GM19395 (cell line): ENCODE measurements at regions not wholly inside any gene's neighbourhood (a gene's known extent, or its start where the extent isn't known, plus 50 kb on each side); places are given as distances from the start of the nearest gene placed in this dataset.
"Not testable (repeated sequence)": the region's sequence is repeated elsewhere in the genome, so short reads cannot be mapped to it uniquely, and the experiment has no call there.

Experiments used
- ATAC-seq: cut with Tn5 transposase; IDR thresholded peaks from one replicate; pipeline ENCODE4 v1.9.1; 2021; ENCODE audit warnings: mild to moderate bottlenecking, moderate library complexity; ENCODE audit not compliant: unreplicated experiment

GRCh38 chr5:125691738-125692530, 731.3 kb upstream of the GRAMD2B start:
- ATAC-seq: not testable (repeated sequence)

DNA sequence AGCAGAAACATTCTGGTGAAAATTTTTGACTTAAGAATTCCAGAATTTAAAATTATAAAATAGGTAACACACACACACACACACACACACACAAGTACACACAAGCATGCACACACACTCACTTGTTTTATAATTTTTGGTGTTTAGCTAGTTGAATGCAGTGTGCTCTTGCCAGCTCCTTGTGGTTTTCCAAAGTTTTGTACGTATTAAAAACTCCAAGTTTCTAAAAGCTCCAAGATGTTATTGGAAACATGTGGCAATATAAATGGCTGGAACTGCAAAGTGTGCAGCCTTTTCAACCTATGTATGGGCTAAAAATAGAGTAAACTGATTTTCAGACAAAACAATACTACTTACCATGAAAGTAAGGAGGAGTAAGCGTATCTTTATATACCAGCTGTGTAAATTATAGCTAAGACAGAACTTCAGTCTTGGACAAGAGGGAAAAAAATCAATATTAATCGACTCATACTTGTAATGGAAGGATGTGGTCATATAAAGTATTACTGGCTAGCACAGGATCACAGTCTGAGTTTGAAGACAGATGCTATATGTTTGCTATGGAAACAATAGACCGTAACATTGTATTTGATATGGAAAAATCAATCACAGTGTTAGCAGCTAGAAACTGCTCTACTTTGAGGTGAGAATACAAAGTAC, 727.1 kb upstream of the GRAMD2B start:
- no peak for ATAC-seq

- no peak for ATAC-seq
These were observed 726.4 kb upstream of the GRAMD2B start for GRCh38 chr5:125696762-125697161.

DNA sequence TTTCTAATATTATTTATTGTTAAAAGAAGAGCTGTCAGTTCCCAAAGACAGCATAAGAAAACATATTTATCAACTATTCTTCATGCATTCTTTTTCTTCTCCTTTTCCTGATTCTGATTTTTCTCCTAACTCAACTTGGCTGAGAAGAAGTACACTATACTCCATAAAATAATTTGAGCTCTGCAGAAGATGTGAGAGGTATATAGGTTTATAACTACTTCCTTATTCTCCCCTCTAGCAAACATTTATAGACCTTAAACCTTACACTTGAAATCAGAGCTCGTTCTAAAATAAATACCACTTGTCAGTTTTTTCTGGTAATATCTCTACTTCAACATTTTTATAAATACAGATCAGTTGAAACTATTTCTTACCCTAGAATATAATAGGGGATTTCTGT, 724.8 kb upstream of the GRAMD2B start:
- ATAC-seq: no peak

- ATAC-seq: no peak
These were observed 723.3 kb upstream of the GRAMD2B start for GRCh38 chr5:125699860-125700259.

DNA sequence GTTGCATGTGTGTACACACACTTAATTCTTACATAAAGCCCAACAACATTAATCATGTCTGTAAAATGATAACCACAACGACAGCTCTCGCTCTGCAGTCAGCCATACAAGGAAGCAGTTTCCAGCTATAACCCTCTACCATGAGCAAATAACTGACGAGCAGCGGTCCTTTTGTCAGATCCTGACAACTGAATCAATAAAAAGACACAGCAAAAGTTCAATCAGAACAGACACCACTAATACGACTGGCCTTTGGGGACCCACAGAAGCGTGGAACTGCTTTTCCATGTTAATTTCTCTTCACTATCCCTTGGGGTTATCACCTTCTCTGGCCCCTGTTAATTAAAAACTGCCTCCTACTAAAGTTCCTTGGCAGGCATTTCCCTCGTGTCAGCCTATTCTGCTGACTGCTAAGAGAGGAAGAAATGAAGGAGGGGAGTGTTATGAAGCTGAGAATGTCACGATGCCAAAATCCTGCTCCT, 722.8 kb upstream of the GRAMD2B start:
- ATAC-seq: no peak

DNA sequence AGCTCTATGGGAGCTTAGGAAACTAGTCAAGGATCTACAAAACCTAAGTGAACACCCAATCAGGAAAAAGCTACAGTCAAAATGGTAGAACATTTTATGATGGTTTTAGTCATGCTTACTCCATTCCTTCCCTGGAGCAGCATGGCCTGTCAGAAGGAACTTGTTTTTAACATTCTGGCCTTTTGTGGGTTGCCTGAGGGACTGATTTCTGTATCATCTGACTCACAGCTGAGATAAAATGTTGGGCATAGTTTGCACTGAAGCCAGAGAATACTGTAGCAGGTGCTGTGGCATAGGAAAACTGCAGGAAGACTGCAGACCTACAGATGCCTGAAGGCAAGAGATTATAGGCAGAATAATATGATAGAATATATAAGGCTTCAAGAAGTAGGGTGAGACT, 719.6 kb upstream of the GRAMD2B start:
- no peak for ATAC-seq

- no peak for ATAC-seq
These were observed 718.3 kb upstream of the GRAMD2B start for GRCh38 chr5:125704888-125705287.

- no peak for ATAC-seq
These were observed 714.6 kb upstream of the GRAMD2B start for GRCh38 chr5:125708583-125708982.

- ATAC-seq: no peak
These were observed 712.5 kb upstream of the GRAMD2B start for GRCh38 chr5:125710745-125711144.

GRCh38 chr5:125712397-125712796, 710.8 kb upstream of the GRAMD2B start:
- no peak for ATAC-seq

DNA sequence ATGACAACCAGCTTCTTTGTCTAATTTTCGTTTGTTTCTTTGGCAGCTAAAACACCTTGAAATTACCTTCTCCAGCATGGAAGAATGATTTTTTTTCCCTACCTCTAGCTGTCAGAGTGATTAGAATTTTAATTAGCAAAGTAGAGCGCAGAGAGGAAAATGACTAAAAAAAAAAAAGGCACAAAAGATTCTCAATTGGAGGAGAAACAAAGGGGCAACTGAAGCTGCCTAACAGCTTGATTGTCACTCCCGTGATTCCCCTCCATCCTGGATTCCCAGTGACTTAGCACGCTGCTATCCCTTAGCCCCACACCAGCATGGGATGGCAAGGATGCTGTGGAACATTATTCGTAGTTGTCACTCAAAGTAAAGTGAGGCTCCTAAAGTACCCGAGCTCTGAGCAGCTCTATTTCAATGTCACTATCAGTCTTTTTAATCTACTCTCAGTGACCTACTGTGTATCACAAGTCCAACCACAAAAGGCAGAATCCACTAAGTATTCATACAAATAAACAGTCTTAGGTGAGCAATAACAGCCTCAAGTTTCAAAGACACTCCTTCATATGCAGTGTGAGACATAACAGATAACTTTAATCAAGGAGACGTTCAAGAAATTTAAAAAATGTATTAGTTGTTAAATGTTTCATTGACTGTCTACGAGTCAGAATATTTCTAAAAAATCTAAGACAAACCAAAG, 710.0 kb upstream of the GRAMD2B start:
- ATAC-seq: no peak

DNA sequence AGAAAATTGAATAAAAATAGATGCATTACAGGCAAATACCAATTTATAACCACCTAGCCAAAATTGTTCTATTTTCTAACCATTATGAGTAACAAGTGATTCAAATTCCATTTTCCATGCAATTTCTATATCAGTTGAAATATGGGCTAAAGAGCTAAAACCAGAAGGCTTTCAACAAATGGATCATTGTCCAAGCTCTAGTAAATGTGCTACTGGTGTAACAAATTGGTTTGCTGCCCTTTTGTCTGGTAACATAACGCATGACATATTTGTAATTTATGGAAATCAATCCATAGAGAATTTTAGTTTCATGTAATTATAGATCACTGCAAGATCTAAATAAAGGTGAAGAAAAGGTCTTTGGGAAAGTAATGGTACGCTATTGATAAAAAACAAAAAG, 708.0 kb upstream of the GRAMD2B start:
- ATAC-seq: no peak

GRCh38 chr5:125717209-125717608, 706.0 kb upstream of the GRAMD2B start:
- ATAC-seq: no peak

GRCh38 chr5:125719681-125720347, 703.4 kb upstream of the GRAMD2B start:
- no peak for ATAC-seq

GRCh38 chr5:125720348-125720685, 702.9 kb upstream of the GRAMD2B start:
- ATAC-seq: no peak

DNA sequence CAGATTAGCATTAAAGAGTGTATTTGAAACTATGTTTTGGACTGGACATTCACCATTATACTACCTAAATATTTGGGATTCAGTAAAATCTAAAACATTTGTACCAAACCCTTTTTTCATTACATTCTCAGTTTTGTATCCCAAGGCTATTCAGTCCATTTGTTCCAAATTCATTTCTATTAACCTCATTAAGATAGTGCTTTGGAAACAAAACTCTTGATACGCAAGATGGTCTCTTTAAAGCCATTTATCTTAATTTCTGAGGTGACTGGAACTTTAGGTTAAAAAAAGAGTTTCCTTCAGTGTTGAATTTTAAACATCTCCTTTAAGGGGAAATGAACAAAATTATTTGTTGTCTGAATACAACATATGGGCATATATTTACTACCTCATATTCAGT, 702.5 kb upstream of the GRAMD2B start:
- no peak for ATAC-seq

GRCh38 chr5:125722550-125722949, 700.7 kb upstream of the GRAMD2B start:
- ATAC-seq: no peak

GRCh38 chr5:125725691-125726090, 697.5 kb upstream of the GRAMD2B start:
- ATAC-seq: no peak

- no peak for ATAC-seq
These were observed 679.3 kb upstream of the GRAMD2B start for GRCh38 chr5:125743939-125744338.

- no peak for ATAC-seq
These were observed 676.3 kb upstream of the GRAMD2B start for GRCh38 chr5:125746917-125747316.
